Panc1 (cell line): ENCODE measurements at regions not wholly inside any gene's neighbourhood (a gene's known extent, or its start where the extent isn't known, plus 50 kb on each side); places are given as distances from the start of the nearest gene placed in this dataset.

Experiments used
- ATAC-seq: fragments of 200-7000 bp; cut with Tn5 transposase; 2 replicates; pipeline ENCODE4 v1.9.1; 2020; ENCODE audit warnings: mild to moderate bottlenecking, moderate library complexity
- BruUV-seq: library from RNA; stranded (reverse); fragments of 400-500 nt; replicated peaks from 2 replicates; lab custom pipeline; 2021; lab: Mats Ljungman, UMichigan
- CTCF ChIA-PET: fragments of 300-600 bp; sonication (Branson Sonifier 250); formaldehyde crosslinking; loops from one replicate; lab custom pipeline; 2022; ENCODE audit warnings: antibody characterized with exemption; lab: Charles Lee
- POLR2A ChIA-PET: fragments of 300-600 bp; sonication (Branson Sonifier 250); formaldehyde crosslinking; loops from one replicate; lab custom pipeline; 2022; ENCODE audit warnings: antibody characterized with exemption; lab: Charles Lee
- DNase-seq: peaks from one replicate; pipeline ENCODE4 v3.0.0-alpha.2; 2010; ENCODE audit warnings: low read depth, low spot score
- H3K27ac ChIP-seq: 2 replicates; pipeline ENCODE4 v1.5.1; 2011; ENCODE audit warnings: mild to moderate bottlenecking, low read length, inconsistent platforms
- H3K27me3 ChIP-seq: fragments of 200-500 bp; sonication (Bioruptor generic); 2 replicates; pipeline ENCODE4 v1.6.0; 2014; ENCODE audit warnings: low read length, inconsistent platforms; ENCODE audit not compliant: control insufficient read depth, insufficient read depth
- H3K36me3 ChIP-seq: fragments of 200-500 bp; sonication (Bioruptor generic); 2 replicates; pipeline ENCODE4 v1.5.1; 2014; ENCODE audit warnings: inconsistent platforms, mild to moderate bottlenecking, low read length, moderate library complexity; ENCODE audit not compliant: control insufficient read depth, insufficient read depth
- H3K4me1 ChIP-seq: 2 replicates; pipeline ENCODE4 v1.5.1; 2011; ENCODE audit warnings: inconsistent platforms, mild to moderate bottlenecking, low read length, moderate library complexity; ENCODE audit not compliant: control insufficient read depth, insufficient read depth
- H3K4me3 ChIP-seq, 2 experiments: 2 replicates each; pipeline ENCODE4 v1.5.1; 2011 to 2012; ENCODE audit warnings: low read depth in 2 of 2, low read length in 2 of 2, mild to moderate bottlenecking in 2 of 2, inconsistent platforms in 1 of 2, moderate library complexity in 1 of 2
- H3K9me3 ChIP-seq: fragments of 200-500 bp; sonication (Bioruptor generic); 2 replicates; pipeline ENCODE4 v1.5.1; 2014; ENCODE audit warnings: low read depth, mild to moderate bottlenecking, inconsistent platforms, low read length, moderate library complexity; ENCODE audit not compliant: control insufficient read depth, insufficient read depth
- CTCF ChIP-seq: fragments of 450-650 bp; IDR thresholded peaks from 2 replicates; pipeline ENCODE4 v1.5.1; 2017; ENCODE audit warnings: mild to moderate bottlenecking
- POLR2AphosphoS5 ChIP-seq: IDR thresholded peaks from 2 replicates; pipeline ENCODE4 v1.6.1; 2012; ENCODE audit warnings: mild to moderate bottlenecking, low read depth, low read length, moderate library complexity
- REST ChIP-seq, 2 experiments: IDR thresholded peaks; 2 replicates each; pipeline ENCODE4 v1.6.1; 2011 to 2012; ENCODE audit warnings: low read depth in 2 of 2, control low read depth in 1 of 2, low read length in 1 of 2, mild to moderate bottlenecking in 1 of 2, moderate library complexity in 1 of 2; ENCODE audit not compliant: insufficient read depth in 1 of 2
- SIN3A ChIP-seq: IDR thresholded peaks from 2 replicates; pipeline ENCODE4 v1.6.1; 2012; ENCODE audit warnings: low read depth, mild to moderate bottlenecking, low read length, moderate library complexity, borderline replicate concordance; ENCODE audit not compliant: insufficient read depth
- TCF7L2 ChIP-seq: IDR thresholded peaks from 2 replicates; pipeline ENCODE4 v1.6.1; 2011; ENCODE audit warnings: mild to moderate bottlenecking, low read depth, low read length, inconsistent platforms
- in situ Hi-C: cut with HindIII; loops from 2 replicates; pipeline ENCODE4 v1.10.0; 2016; ENCODE audit warnings: low sequenced_read_pairs, low pct_unique_long_range_greater_than_20kb
- intact Hi-C: fragments of 100-400 bp; cut with micrococcal nuclease; formaldehyde crosslinking; loops from one replicate; pipeline ENCODE4 v1.10.0; 2022; ENCODE audit not compliant: unreplicated experiment

GRCh38 chr6:133610971-133611370, 277.9 kb upstream of the TCF21 start:
- H3K27me3 ChIP-seq = no peaks in the 10 kb centered on the region
- intact Hi-C loops = no loop called here
- no peaks in the 10 kb centered on the region for H3K4me1 ChIP-seq
- TF ChIP-seq CTCF = no peak
- H3K36me3 ChIP-seq = no peaks in the 10 kb centered on the region
- no peaks in the 10 kb centered on the region for H3K9me3 ChIP-seq
- in situ Hi-C loops = no loop called here
- ATAC-seq = no peak
- no peak overlapping the region for H3K27ac ChIP-seq
- ChIA-PET POLR2A (no interaction called here), CTCF (no interaction called here)
- no TSS peak for BruUV-seq
- H3K4me3 ChIP-seq = no peak overlapping the region
- no peak for DNase-seq

DNA sequence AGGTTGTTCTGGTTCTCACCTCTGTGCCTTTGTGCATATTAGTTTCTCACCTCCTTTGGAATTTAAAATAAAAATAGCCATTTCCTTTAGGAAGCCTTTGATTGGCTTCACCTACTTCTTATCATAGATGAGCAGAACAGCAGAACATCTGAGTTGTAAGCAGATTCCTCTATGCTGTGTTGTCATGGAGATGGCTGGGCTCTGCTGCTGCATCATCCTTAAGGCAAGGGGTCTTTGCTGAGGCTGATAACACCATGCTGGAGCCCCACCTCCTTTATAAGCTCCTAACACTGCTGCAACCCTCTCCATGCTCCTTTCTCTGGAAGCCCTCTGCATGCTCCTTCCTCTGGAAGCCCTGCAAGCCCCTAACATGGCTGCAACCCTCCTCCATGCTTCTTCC, 276.5 kb upstream of the TCF21 start:
- POLR2A ChIA-PET = no interaction called here

DNA sequence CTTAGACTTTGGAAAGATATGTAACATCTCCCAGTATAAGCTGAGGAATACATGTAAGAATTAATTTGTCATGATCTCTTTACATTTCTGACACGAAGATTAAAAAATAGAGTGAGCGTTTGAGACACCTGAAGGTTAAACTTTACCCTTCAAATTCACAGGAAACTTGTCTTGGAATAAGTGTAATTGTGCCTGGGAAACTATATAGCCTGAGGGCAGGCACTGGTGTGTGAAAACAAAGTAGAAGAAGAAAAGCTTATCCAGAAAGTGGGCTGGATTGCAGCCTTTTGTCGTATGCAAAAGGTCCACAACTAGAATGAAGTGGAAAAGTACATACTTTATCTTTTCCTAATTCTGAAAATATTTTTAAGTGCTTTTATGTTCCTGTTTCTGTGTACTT, 275.7 kb upstream of the TCF21 start:
- intact Hi-C loops (no loop called here), in situ Hi-C loops (no loop called here)
- TF ChIP-seq TCF7L2 (no peak), POLR2AphosphoS5 (no peak), SIN3A (no peak), REST (IDR thresholded peaks at IDR 0.05; ENCODE audit: insufficient read depth in 1 of 2, low read depth in 2 of 2, low read length in 1 of 2) (no peak), CTCF (no peak)
- no peaks in the 10 kb centered on the region for H3K4me1 ChIP-seq
- DNase-seq (no peak), ATAC-seq (no peak)
- no peak overlapping the region for H3K27ac ChIP-seq
- no peaks in the 10 kb centered on the region for H3K9me3 ChIP-seq
- H3K4me3 ChIP-seq = no peak overlapping the region
- POLR2A ChIA-PET = no interaction called here
- CTCF ChIA-PET = no interaction called here
- no peaks in the 10 kb centered on the region for H3K27me3 ChIP-seq
- no peaks in the 10 kb centered on the region for H3K36me3 ChIP-seq
- no TSS peak for BruUV-seq

More for the DNA sequence above, 276.5 kb upstream of the TCF21 start:
- ATAC-seq (no peak), DNase-seq (no peak)
- Histone ChIP-seq H3K27ac (no peak overlapping the region), H3K9me3 (no peaks in the 10 kb centered on the region), H3K4me1 (no peaks in the 10 kb centered on the region), H3K36me3 (no peaks in the 10 kb centered on the region), H3K27me3 (no peaks in the 10 kb centered on the region), H3K4me3 (no peak overlapping the region)
- in situ Hi-C loops (no loop called here), intact Hi-C loops (no loop called here)
- TF ChIP-seq POLR2AphosphoS5 = no peak
- no peak for TF ChIP-seq CTCF
- CTCF ChIA-PET = no interaction called here
- no TSS peak for BruUV-seq
